ENCODE measurements at regions not wholly inside any gene's neighbourhood (a gene's known extent, or its start where the extent isn't known, plus 50 kb on each side); places are given as distances from the start of the nearest gene placed in this dataset.

DNA sequence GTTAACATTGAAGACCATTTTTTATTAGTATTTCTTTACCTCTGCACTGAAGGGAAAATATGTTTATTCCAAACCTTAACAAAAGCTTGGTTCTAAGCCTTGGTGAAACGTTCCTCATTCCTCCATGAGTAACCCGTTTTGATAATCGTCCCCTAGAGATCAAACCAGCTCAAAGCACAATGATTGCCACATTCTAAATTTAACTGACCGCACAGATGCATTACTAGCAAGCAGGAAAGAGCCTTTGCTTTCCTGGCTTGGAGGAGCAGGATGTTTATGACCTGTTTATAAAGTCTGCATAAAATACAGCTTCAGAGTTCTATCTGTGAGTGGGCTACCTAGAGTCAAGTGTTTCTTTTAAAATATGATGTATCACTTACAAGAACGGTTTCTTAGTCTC is 193.8 kb downstream of the TMEM114 start:
- TF ChIP-seq CTCF (IDR thresholded peaks at IDR 0.05) (no peak), POLR2A (IDR thresholded peaks at IDR 0.05) (no peak)
